SK-N-SH (cell line): ENCODE measurements at regions not wholly inside any gene's neighbourhood (a gene's known extent, or its start where the extent isn't known, plus 50 kb on each side); places are given as distances from the start of the nearest gene placed in this dataset.

Experiments used
- CTCF ChIA-PET: fragments of 300-600, 350-600 bp; formaldehyde crosslinking; extraction: SDS; loops from one replicate; lab custom pipeline; 2021; lab: Yijun Ruan, JAX
- POLR2A ChIA-PET: fragments of 350-600 bp; sonication (Branson Sonifier 250); formaldehyde crosslinking; extraction: SDS; loops from one replicate; lab custom pipeline; 2020; ENCODE audit warnings: antibody characterized with exemption, inconsistent platforms; lab: Yijun Ruan, JAX
- DNase-seq: peaks from one replicate; pipeline ENCODE4 v3.0.0; 2012
- H2AFZ ChIP-seq: fragments of 200-600 bp; sonication (generic); 2 replicates; pipeline ENCODE4 v1.8.1; 2016; ENCODE audit warnings: antibody characterized with exemption, mild to moderate bottlenecking, low read depth
- H3F3A ChIP-seq: fragments of 200-600 bp; sonication (generic); replicated peaks from 2 replicates; pipeline ENCODE3; 2016; ENCODE audit warnings: antibody characterized with exemption, mild to moderate bottlenecking; ENCODE audit not compliant: insufficient read depth
- H3K27ac ChIP-seq, 2 experiments: fragments of 200-500 bp in 1 of 2; fragments of 200-600 bp in 1 of 2; sonication (Bioruptor generic) in 1 of 2; sonication (generic), shearing (Covaris generic) in 1 of 2; 2 replicates each; pipeline versions ENCODE4 v1.5.1 to v1.6.1; 2014 to 2016; ENCODE audit warnings: low read depth in 2 of 2, inconsistent platforms in 1 of 2, low read length in 1 of 2, mild to moderate bottlenecking in 1 of 2, mixed read lengths in 1 of 2
- H3K27me3 ChIP-seq: fragments of 200-600 bp; sonication (generic), shearing (Covaris generic); 2 replicates; pipeline ENCODE4 v1.6.1; 2016; ENCODE audit warnings: mixed run types; ENCODE audit not compliant: insufficient read depth
- H3K36me3 ChIP-seq, 2 experiments: fragments of 200-500 bp in 1 of 2; fragments of 200-600 bp in 1 of 2; sonication (Bioruptor generic) in 1 of 2; sonication (generic) in 1 of 2; replicated peaks in 1 of 2; 2 replicates each; pipeline versions ENCODE3 to v1.5.1; 2014 to 2016; ENCODE audit warnings: low read length in 1 of 2, mild to moderate bottlenecking in 1 of 2; ENCODE audit not compliant: insufficient read depth in 2 of 2, control insufficient read depth in 1 of 2
- H3K4me1 ChIP-seq, 2 experiments: fragments of 200-500 bp in 1 of 2; fragments of 200-600 bp in 1 of 2; sonication (Bioruptor generic) in 1 of 2; sonication (generic), shearing (Covaris generic) in 1 of 2; 2 replicates each; pipeline versions ENCODE4 v1.5.1 to v1.6.1; 2014 to 2016; ENCODE audit warnings: low read depth in 1 of 2, low read length in 1 of 2, mixed run types in 1 of 2; ENCODE audit not compliant: insufficient read depth in 2 of 2, control insufficient read depth in 1 of 2
- H3K4me2 ChIP-seq: fragments of 200-600 bp; sonication (generic), shearing (Covaris generic); 2 replicates; pipeline ENCODE4 v1.6.1; 2017; ENCODE audit warnings: mixed run types
- H3K4me3 ChIP-seq, 2 experiments: fragments of 200-500 bp in 1 of 2; fragments of 200-600 bp in 1 of 2; sonication (Bioruptor generic) in 1 of 2; sonication (generic), shearing (Covaris generic) in 1 of 2; 2 replicates each; pipeline versions ENCODE4 v1.5.1 to v1.8.1; 2014 to 2016; ENCODE audit warnings: low read depth in 2 of 2, inconsistent platforms in 1 of 2, low read length in 1 of 2, mild to moderate bottlenecking in 1 of 2, mixed read lengths in 1 of 2, moderate library complexity in 1 of 2
- H3K79me2 ChIP-seq: fragments of 200-600 bp; sonication (generic); 2 replicates; pipeline ENCODE4 v1.8.1; 2017; ENCODE audit warnings: mild to moderate bottlenecking; ENCODE audit not compliant: insufficient read depth
- H3K9ac ChIP-seq: fragments of 200-600 bp; sonication (generic); 2 replicates; pipeline ENCODE4 v1.6.1; 2017; ENCODE audit warnings: mixed run types
- H3K9me2 ChIP-seq: fragments of 200-600 bp; sonication (generic); 2 replicates; pipeline ENCODE4 v1.6.1; 2017; ENCODE audit warnings: mixed run types
- H3K9me3 ChIP-seq: fragments of 200-600 bp; sonication (generic); 2 replicates; pipeline ENCODE4 v1.6.1; 2017; ENCODE audit warnings: mixed run types, mild to moderate bottlenecking, moderate library complexity
- H4K20me1 ChIP-seq: fragments of 200-600 bp; sonication (generic); 2 replicates; pipeline ENCODE4 v1.6.1; 2017; ENCODE audit warnings: mild to moderate bottlenecking, mixed run types; ENCODE audit not compliant: insufficient read depth
- FOXJ3 ChIP-seq: sonication (generic); formaldehyde crosslinking; IDR thresholded peaks from 2 replicates; pipeline ENCODE4 v1.5.1; 2020; ENCODE audit warnings: mild to moderate bottlenecking, missing genetic modification reagents
- FOXM1 ChIP-seq: IDR thresholded peaks from 2 replicates; pipeline ENCODE4 v1.4.0; 2012; ENCODE audit warnings: low read depth, mild to moderate bottlenecking
- GABPA ChIP-seq: IDR thresholded peaks from 2 replicates; pipeline ENCODE4 v1.4.0; 2012; ENCODE audit warnings: low read depth, mild to moderate bottlenecking
- GATA2 ChIP-seq: sonication (generic); formaldehyde crosslinking; IDR thresholded peaks from 2 replicates; pipeline ENCODE4 v1.5.0; 2020; ENCODE audit warnings: mild to moderate bottlenecking, missing genetic modification reagents
- IRF3 ChIP-seq: fragments of 150-350 bp; IDR thresholded peaks from 2 replicates; pipeline ENCODE4 v1.6.1; 2016; ENCODE audit warnings: mild to moderate bottlenecking, low read depth, low read length
- JUND ChIP-seq: IDR thresholded peaks from 2 replicates; pipeline ENCODE4 v1.4.0; 2012
- MAX ChIP-seq: IDR thresholded peaks from 2 replicates; pipeline ENCODE4 v1.4.0; 2012; ENCODE audit warnings: low read depth
- MEF2A ChIP-seq: IDR thresholded peaks from 2 replicates; pipeline ENCODE4 v1.4.0; 2012; ENCODE audit warnings: low read depth, borderline replicate concordance
- NRF1 ChIP-seq: IDR thresholded peaks from 2 replicates; pipeline ENCODE4 v1.6.1; 2012; ENCODE audit warnings: low read depth, mild to moderate bottlenecking, low read length
- POLR2AphosphoS5 ChIP-seq: IDR thresholded peaks from 2 replicates; pipeline ENCODE4 v1.6.1; 2012; ENCODE audit warnings: low read depth, low read length
- REST ChIP-seq: IDR thresholded peaks from 2 replicates; pipeline ENCODE4 v1.6.1; 2012; ENCODE audit warnings: mild to moderate bottlenecking, low read depth, low read length, moderate library complexity
- RFX5 ChIP-seq: IDR thresholded peaks from 2 replicates; pipeline ENCODE4 v1.6.1; 2012; ENCODE audit warnings: mild to moderate bottlenecking, improper control_type of control experiment, low read length
- RXRA ChIP-seq: IDR thresholded peaks from 2 replicates; pipeline ENCODE4 v1.4.0; 2012; ENCODE audit warnings: low read depth, mild to moderate bottlenecking, borderline replicate concordance
- SIN3A ChIP-seq: IDR thresholded peaks from 2 replicates; pipeline ENCODE4 v1.6.1; 2012; ENCODE audit warnings: low read depth, mild to moderate bottlenecking, low read length, moderate library complexity, borderline replicate concordance
- SMC3 ChIP-seq: IDR thresholded peaks from 2 replicates; pipeline ENCODE4 v1.6.1; 2012; ENCODE audit warnings: low read depth, low read length, improper control_type of control experiment
- TAF1 ChIP-seq: IDR thresholded peaks from 2 replicates; pipeline ENCODE4 v1.6.1; 2012; ENCODE audit warnings: low read depth, mild to moderate bottlenecking, low read length, moderate library complexity, borderline replicate concordance
- TCF12 ChIP-seq: IDR thresholded peaks from 2 replicates; pipeline ENCODE4 v1.4.0; 2012
- USF2 ChIP-seq: fragments of 150-350 bp; IDR thresholded peaks from 2 replicates; pipeline ENCODE4 v1.6.1; 2017; ENCODE audit warnings: antibody characterized with exemption, low read length, low read depth, borderline replicate concordance
- YY1 ChIP-seq: IDR thresholded peaks from 2 replicates; pipeline ENCODE4 v1.4.0; 2012; ENCODE audit warnings: low read depth, mild to moderate bottlenecking
- WGBS: methylation state at CpG from one replicate; pipeline ENCODE4 v1.1.6; 2017; ENCODE audit warnings: low lambda C conversion rate; 5-methylcytosine and 5-hydroxymethylcytosine counted together

- Histone ChIP-seq H3K9me2 (no peaks in the 10 kb centered on the region), H3K36me3 (no peaks in the 10 kb centered on the region), H4K20me1 (no peaks in the 10 kb centered on the region), H3K79me2 (no peaks in the 10 kb centered on the region), H3F3A (no peaks in the 10 kb centered on the region), H3K4me2 (no peak overlapping the region), H2AFZ (no peak overlapping the region), H3K9me3 (no peaks in the 10 kb centered on the region), H3K4me3 (no peak overlapping the region), H3K27ac (no peak overlapping the region), H3K9ac (no peak overlapping the region), H3K4me1 (no peaks in the 10 kb centered on the region), H3K27me3 (no peaks in the 10 kb centered on the region)
- WGBS = 69% methylated on average over 6 of the region's 11 CpGs
- CTCF ChIA-PET = interaction anchor here (1.4 kb wide), 1 partner anchor 156 kb away, joined by 6 read pairs; no protein-coding TSS in a partner anchor
- POLR2A ChIA-PET = no interaction called here
- DNase-seq = no peak
- no peak for TF ChIP-seq POLR2AphosphoS5
- TF ChIP-seq FOXJ3 (CRISPR knock-in tag) = no peak
- no peak for TF ChIP-seq JUND
- TF ChIP-seq USF2 = no peak
- TF ChIP-seq TAF1 = no peak
- no peak for TF ChIP-seq IRF3
- no peak for TF ChIP-seq RXRA
- TF ChIP-seq GABPA = no peak
- TF ChIP-seq NRF1 = no peak
Measured at GRCh38 chr1:4500441-4500840, 154.0 kb upstream of the AJAP1 start.

GRCh38 chr1:4506591-4506990 is 147.8 kb upstream of the AJAP1 start:
- Histone ChIP-seq H3K27ac (no peak overlapping the region), H3K79me2 (no peaks in the 10 kb centered on the region), H3K4me2 (no peak overlapping the region), H3F3A (no peaks in the 10 kb centered on the region), H3K9ac (no peak overlapping the region), H2AFZ (no peak overlapping the region), H4K20me1 (no peaks in the 10 kb centered on the region), H3K4me1 (no peaks in the 10 kb centered on the region), H3K9me3 (no peaks in the 10 kb centered on the region), H3K27me3 (no peaks in the 10 kb centered on the region), H3K4me3 (no peak overlapping the region), H3K36me3 (no peaks in the 10 kb centered on the region), H3K9me2 (no peaks in the 10 kb centered on the region)
- whole genome bisulfite sequencing = 43% methylated on average over 4 of the region's 4 CpGs
- POLR2A ChIA-PET = no interaction called here
- CTCF ChIA-PET = interaction anchor here (1.2 kb wide), 1 partner anchor 12 kb away, joined by 3 read pairs; no protein-coding TSS in a partner anchor
- no peak for DNase-seq
- TF ChIP-seq TCF12 (no peak), MAX (no peak), MEF2A (no peak), YY1 (no peak), JUND (no peak), FOXM1 (no peak), IRF3 (no peak), GATA2 (CRISPR knock-in tag) (no peak), SMC3 (no peak), REST (no peak), RFX5 (no peak), SIN3A (no peak)
